A549 (cell line): ENCODE measurements at regions not wholly inside any gene's neighbourhood (a gene's known extent, or its start where the extent isn't known, plus 50 kb on each side); places are given as distances from the start of the nearest gene placed in this dataset.

Experiments used
- ATAC-seq, 2 experiments: fragments of 200-7000 bp in 1 of 2; fragments of >200 bp in 1 of 2; cut with Nextera tagmentation in 1 of 2; cut with Tn5 transposase in 1 of 2; 3 replicates each; pipeline versions ENCODE4 v1.8.0 to v1.9.1; 2018 to 2020; ENCODE audit warnings: mild to moderate bottlenecking in 1 of 2, moderate library complexity in 1 of 2
- CTCF ChIA-PET: fragments of 300-600 bp; sonication (Branson Sonifier 250); formaldehyde crosslinking; extraction: SDS; loops from one replicate; lab custom pipeline; 2021; ENCODE audit warnings: antibody characterized with exemption, inconsistent platforms; lab: Yijun Ruan, JAX
- POLR2A ChIA-PET: fragments of 350-600 bp; formaldehyde crosslinking; extraction: SDS; loops from one replicate; lab custom pipeline; 2021; ENCODE audit warnings: antibody characterized with exemption, inconsistent platforms; lab: Yijun Ruan, JAX
- DNase-seq, 2 experiments: peaks; one replicate each; pipeline versions ENCODE4 v3.0.0 to v3.0.0-alpha.2; 2011 to 2016; ENCODE audit warnings: low read depth in 1 of 2, low spot score in 1 of 2
- FAIRE-seq: peaks from 2 replicates; lab custom pipeline; 2011; peaks lifted over from hg19 to GRCh38; lab: Jason Lieb, UNC
- H3K27ac ChIP-seq, 2 experiments: fragments of >200 bp; sonication (Bioruptor Twin); formaldehyde crosslinking; 3 replicates each; pipeline ENCODE4 v1.5.1; 2016 to 2017
- H3K4me1 ChIP-seq: fragments of >200 bp; sonication (Bioruptor Twin); formaldehyde crosslinking; 3 replicates; pipeline ENCODE4 v1.6.1; 2016
- H3K4me2 ChIP-seq: fragments of >200 bp; sonication (Bioruptor Twin); formaldehyde crosslinking; 3 replicates; pipeline ENCODE4 v1.6.1; 2016
- H3K4me3 ChIP-seq: fragments of >200 bp; sonication (Bioruptor Twin); formaldehyde crosslinking; 3 replicates; pipeline ENCODE4 v1.5.1; 2016
- H3K9me3 ChIP-seq: fragments of >200 bp; sonication (Bioruptor Twin); formaldehyde crosslinking; 3 replicates; pipeline ENCODE4 v1.6.1; 2016
- BCL3 ChIP-seq: fragments of >200 bp; sonication (Bioruptor Twin); formaldehyde crosslinking; IDR thresholded peaks from 3 replicates; pipeline ENCODE4 v1.6.1; 2016
- BHLHE40 ChIP-seq: IDR thresholded peaks from 2 replicates; pipeline ENCODE4 v1.6.1; 2012; ENCODE audit warnings: low read depth, low read length, inconsistent platforms
- CTCF ChIP-seq: fragments of >200 bp; sonication (Bioruptor Twin); formaldehyde crosslinking; IDR thresholded peaks from 3 replicates; pipeline ENCODE4 v1.5.1; 2016
- EHMT2 ChIP-seq: fragments of 200-600 bp; sonication (generic); IDR thresholded peaks from 2 replicates; pipeline ENCODE4 v1.6.1; 2016; ENCODE audit warnings: antibody characterized with exemption, low read depth, mild to moderate bottlenecking, moderate library complexity
- FOSB ChIP-seq: fragments of 250-450 bp; sonication (Bioruptor Pico); IDR thresholded peaks from 2 replicates; pipeline ENCODE4 v1.5.0; 2020; ENCODE audit warnings: mild to moderate bottlenecking, moderate library complexity
- FOSL2 ChIP-seq, 2 experiments: fragments of 450-650 bp in 1 of 2; fragments of >200 bp in 1 of 2; sonication (Bioruptor Twin) in 1 of 2; formaldehyde crosslinking; IDR thresholded peaks; 2 replicates each; pipeline versions ENCODE4 v1.5.0 to v1.6.1; 2016 to 2020; ENCODE audit warnings: mild to moderate bottlenecking in 1 of 2, moderate library complexity in 1 of 2
- GATA3 ChIP-seq: IDR thresholded peaks from 2 replicates; pipeline ENCODE4 v1.6.1; 2012; ENCODE audit warnings: borderline replicate concordance
- HDAC2 ChIP-seq: fragments of 200-600 bp; sonication (generic); IDR thresholded peaks from 2 replicates; pipeline ENCODE4 v1.6.1; 2016
- HES2 ChIP-seq: fragments of >200 bp; sonication (Bioruptor Twin); formaldehyde crosslinking; IDR thresholded peaks from 2 replicates; pipeline ENCODE4 v1.6.1; 2016
- HEYL ChIP-seq: fragments of 250-450 bp; sonication (Bioruptor Pico); IDR thresholded peaks from 2 replicates; pipeline ENCODE4 v1.8.0; 2021; ENCODE audit warnings: mild to moderate bottlenecking, moderate library complexity
- KDM1A ChIP-seq: fragments of 200-600 bp; sonication (generic); IDR thresholded peaks from 2 replicates; pipeline ENCODE4 v1.6.1; 2016; ENCODE audit warnings: low read depth, mild to moderate bottlenecking
- MAFK ChIP-seq: fragments of 450-650 bp; IDR thresholded peaks from 2 replicates; pipeline ENCODE4 v1.6.1; 2014; ENCODE audit not compliant: partially characterized antibody
- MAZ ChIP-seq: fragments of 150-350 bp; IDR thresholded peaks from 2 replicates; pipeline ENCODE4 v1.6.1; 2014; ENCODE audit warnings: antibody characterized with exemption, low read depth, low read length, borderline replicate concordance
- POLR2A ChIP-seq: IDR thresholded peaks from 2 replicates; pipeline ENCODE4 v1.6.1; 2012; ENCODE audit warnings: mild to moderate bottlenecking, low read length
- RFX5 ChIP-seq: fragments of 450-650 bp; IDR thresholded peaks from 2 replicates; pipeline ENCODE4 v1.7.1; 2014; ENCODE audit warnings: antibody characterized with exemption, mild to moderate bottlenecking, moderate library complexity
- SMC3 ChIP-seq: fragments of >200 bp; sonication (Bioruptor Twin); formaldehyde crosslinking; IDR thresholded peaks from 3 replicates; pipeline ENCODE4 v1.6.1; 2018; ENCODE audit warnings: inconsistent platforms
- ZC3H11A ChIP-seq: fragments of 450-650 bp; IDR thresholded peaks from 2 replicates; pipeline ENCODE4 v1.6.1; 2014; ENCODE audit warnings: antibody characterized with exemption, mild to moderate bottlenecking
- ZFP36 ChIP-seq: fragments of 450-650 bp; IDR thresholded peaks from 2 replicates; pipeline ENCODE4 v1.6.1; 2014; ENCODE audit warnings: borderline replicate concordance; ENCODE audit not compliant: partially characterized antibody
- ZNF302 ChIP-seq: fragments of 250-450 bp; sonication (Bioruptor Pico); IDR thresholded peaks from 2 replicates; pipeline ENCODE4 v1.9.0; 2021; ENCODE audit warnings: inconsistent platforms, mild to moderate bottlenecking, moderate library complexity
- WGBS: methylation state at CpG from one replicate; pipeline ENCODE4 v1.1.6; 2017; ENCODE audit errors: missing lambda C conversion rate; 5-methylcytosine and 5-hydroxymethylcytosine counted together
- TF ChIP-seq, protein P1 (sequence below): fragments of 450-650 bp; IDR thresholded peaks from 2 replicates; pipeline ENCODE4 v1.6.1; 2014; ENCODE audit warnings: antibody characterized with exemption
- TF ChIP-seq, protein P2 (sequence below): fragments of 250-450 bp; sonication (Bioruptor Pico); IDR thresholded peaks from 2 replicates; pipeline ENCODE4 v1.5.0; 2021; ENCODE audit warnings: mild to moderate bottlenecking, moderate library complexity, borderline replicate concordance

GRCh38 chr5:143751342-143751741, 60.6 kb upstream of the HMHB1 start (continued):
- TF ChIP-seq HEYL (CRISPR knock-in tag) = no peak
- TF ChIP-seq GATA3 = no peak

GRCh38 chr5:143749581-143750205, 62.3 kb upstream of the HMHB1 start:
- H3K4me3 ChIP-seq = no peak overlapping the region
- POLR2A ChIA-PET = no interaction called here
- no peak overlapping the region for H3K27ac ChIP-seq
- DNase-seq (no peak), FAIRE-seq (no peak), ATAC-seq (no peak)
- no peaks in the 10 kb centered on the region for H3K9me3 ChIP-seq
- TF ChIP-seq BCL3 (no peak), KDM1A (no peak), BHLHE40 (no peak), HDAC2 (no peak), HES2 (no peak), ZC3H11A (no peak), CTCF (no peak), POLR2A (no peak), SMC3 (no peak), EHMT2 (no peak), RFX5 (no peak), ZNF302 (no peak), FOSL2 (IDR thresholded peaks at IDR 0.05) (no peak), FOSL2 (CRISPR knock-in tag; IDR thresholded peaks at IDR 0.05) (no peak), MAFK (no peak), ZFP36 (no peak), MAZ (no peak)
- TF ChIP-seq, protein P1, sequence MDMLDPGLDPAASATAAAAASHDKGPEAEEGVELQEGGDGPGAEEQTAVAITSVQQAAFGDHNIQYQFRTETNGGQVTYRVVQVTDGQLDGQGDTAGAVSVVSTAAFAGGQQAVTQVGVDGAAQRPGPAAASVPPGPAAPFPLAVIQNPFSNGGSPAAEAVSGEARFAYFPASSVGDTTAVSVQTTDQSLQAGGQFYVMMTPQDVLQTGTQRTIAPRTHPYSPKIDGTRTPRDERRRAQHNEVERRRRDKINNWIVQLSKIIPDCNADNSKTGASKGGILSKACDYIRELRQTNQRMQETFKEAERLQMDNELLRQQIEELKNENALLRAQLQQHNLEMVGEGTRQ = no peak
- TF ChIP-seq, protein P2, sequence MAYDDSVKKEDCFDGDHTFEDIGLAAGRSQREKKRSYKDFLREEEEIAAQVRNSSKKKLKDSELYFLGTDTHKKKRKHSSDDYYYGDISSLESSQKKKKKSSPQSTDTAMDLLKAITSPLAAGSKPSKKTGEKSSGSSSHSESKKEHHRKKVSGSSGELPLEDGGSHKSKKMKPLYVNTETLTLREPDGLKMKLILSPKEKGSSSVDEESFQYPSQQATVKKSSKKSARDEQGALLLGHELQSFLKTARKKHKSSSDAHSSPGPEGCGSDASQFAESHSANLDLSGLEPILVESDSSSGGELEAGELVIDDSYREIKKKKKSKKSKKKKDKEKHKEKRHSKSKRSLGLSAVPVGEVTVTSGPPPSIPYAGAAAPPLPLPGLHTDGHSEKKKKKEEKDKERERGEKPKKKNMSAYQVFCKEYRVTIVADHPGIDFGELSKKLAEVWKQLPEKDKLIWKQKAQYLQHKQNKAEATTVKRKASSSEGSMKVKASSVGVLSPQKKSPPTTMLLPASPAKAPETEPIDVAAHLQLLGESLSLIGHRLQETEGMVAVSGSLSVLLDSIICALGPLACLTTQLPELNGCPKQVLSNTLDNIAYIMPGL = no peak
- no peaks in the 10 kb centered on the region for H3K4me1 ChIP-seq
- no peak overlapping the region for H3K4me2 ChIP-seq
- CTCF ChIA-PET = no interaction called here

- H3K4me3 ChIP-seq = no peak overlapping the region
- no peak for TF ChIP-seq FOSB (CRISPR knock-in tag)
- TF ChIP-seq, all 56 proteins: peak for 0
- ATAC-seq (no peak), DNase-seq (no peak), FAIRE-seq (no peak)
- CTCF ChIA-PET = interaction anchor here (1.2 kb wide), 1 partner anchor 10 kb away, joined by 3 read pairs; no protein-coding TSS in a partner anchor
- 78% methylated on average over 1 of the region's 1 CpG for WGBS
- Histone ChIP-seq H3K4me1 (no peaks in the 10 kb centered on the region), H3K27ac (no peak overlapping the region), H3K9me3 (no peaks in the 10 kb centered on the region), H3K4me2 (no peak overlapping the region)
- POLR2A ChIA-PET = no interaction called here
Measured at GRCh38 chr5:143748516-143748915, 63.4 kb upstream of the HMHB1 start.
